HG03066 (cell line): ENCODE measurements at regions not wholly inside any gene's neighbourhood (a gene's known extent, or its start where the extent isn't known, plus 50 kb on each side); places are given as distances from the start of the nearest gene placed in this dataset.

ENCODE experiments used
- ATAC-seq: cut with Tn5 transposase; IDR thresholded peaks from one replicate; pipeline ENCODE4 v1.9.1; 2021; ENCODE audit warnings: low read depth; ENCODE audit not compliant: unreplicated experiment

GRCh38 chrX:106341823-106342222 lies 173.7 kb downstream of the PWWP3B start:
- no peak for ATAC-seq

DNA sequence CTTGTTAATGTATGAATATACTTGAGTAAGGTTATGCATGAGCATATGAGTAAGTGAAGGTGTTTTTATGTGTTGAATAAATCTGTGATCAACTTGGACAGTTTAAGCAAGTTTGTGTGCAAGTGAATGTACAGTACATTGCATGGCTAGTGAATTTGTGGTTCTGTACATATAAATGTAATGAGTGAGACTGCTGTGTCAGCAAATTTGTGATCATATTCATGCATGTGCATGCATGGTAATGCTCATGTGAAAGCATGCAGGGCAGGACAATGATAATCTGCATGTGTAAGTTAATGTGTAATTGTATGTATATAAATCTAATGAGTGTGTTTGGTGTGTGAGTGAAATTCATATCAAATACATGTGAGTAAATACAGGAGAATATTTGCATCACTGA lies 188.5 kb downstream of the PWWP3B start:
- no peak for ATAC-seq

- no peak for ATAC-seq
Measured at GRCh38 chrX:106363214-106363613, 195.1 kb downstream of the PWWP3B start.

DNA sequence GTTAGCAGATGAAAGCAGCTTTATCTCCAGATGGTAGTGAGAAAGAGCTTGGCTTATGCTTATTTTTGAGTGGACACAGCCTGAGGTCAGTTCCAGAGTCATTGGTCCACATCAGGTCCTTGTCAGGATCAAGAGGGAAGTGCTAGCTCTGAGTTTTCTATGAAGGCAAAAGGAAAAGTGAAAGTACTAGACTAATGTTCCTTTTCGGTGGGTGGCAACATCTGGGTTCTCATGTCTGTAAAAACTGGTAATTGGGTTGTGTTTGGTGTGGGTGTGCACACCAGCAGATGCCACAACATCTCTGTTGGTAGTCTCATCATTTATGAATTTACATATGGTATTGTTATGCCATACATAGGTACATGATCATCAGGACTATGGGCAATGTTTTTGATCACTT lies 210.5 kb downstream of the PWWP3B start:
- no peak for ATAC-seq

DNA sequence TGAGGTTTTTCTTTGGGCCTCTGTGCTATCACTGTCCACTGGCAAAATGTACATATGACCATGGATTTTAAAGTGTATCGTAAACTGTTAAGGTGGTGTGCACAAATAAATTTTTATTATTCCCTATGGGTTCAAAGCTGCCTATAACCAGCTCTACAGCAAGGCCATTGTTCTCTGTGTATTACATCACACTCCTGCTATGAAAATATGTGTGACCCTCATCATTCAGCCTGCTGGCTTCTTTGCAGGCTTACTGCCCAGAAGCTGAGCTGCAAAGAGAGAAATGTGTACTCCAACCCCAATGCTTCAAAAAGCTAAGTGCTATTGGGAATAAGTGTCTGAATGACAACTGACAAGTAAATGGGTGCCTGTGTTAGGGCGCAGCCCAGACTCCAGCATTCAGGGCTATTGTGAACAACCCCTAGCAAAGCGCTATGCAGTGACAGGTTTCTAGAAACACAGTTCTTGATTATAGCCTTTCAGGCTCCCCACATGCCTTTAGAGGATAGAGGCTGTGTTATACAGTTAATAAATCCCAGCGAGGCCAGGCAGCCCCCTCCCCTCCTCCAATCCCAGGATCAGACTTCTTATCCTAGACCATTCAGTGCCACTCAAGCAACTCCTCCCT lies 220.4 kb upstream of the RADX start:
- ATAC-seq = no peak

DNA sequence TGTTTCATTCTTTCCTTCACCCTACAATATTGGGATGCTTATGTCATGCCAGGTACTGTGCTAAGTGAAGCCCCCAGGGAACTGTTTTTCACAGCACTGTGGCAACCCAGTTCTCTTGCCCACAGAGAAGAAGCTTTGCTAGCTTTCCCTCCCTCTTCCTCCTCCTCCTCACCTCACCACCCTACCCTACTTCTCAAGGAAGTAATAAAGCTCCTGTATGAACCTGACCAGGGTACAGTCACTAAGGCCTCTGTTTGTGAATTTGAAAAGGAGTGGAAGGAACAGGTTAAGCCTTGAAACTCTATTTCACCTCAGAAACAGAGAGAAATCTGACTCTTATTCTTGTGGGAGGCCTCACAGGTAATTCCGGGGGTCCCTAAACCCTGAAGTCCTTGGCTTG lies 219.4 kb upstream of the RADX start:
- ATAC-seq = no peak

DNA sequence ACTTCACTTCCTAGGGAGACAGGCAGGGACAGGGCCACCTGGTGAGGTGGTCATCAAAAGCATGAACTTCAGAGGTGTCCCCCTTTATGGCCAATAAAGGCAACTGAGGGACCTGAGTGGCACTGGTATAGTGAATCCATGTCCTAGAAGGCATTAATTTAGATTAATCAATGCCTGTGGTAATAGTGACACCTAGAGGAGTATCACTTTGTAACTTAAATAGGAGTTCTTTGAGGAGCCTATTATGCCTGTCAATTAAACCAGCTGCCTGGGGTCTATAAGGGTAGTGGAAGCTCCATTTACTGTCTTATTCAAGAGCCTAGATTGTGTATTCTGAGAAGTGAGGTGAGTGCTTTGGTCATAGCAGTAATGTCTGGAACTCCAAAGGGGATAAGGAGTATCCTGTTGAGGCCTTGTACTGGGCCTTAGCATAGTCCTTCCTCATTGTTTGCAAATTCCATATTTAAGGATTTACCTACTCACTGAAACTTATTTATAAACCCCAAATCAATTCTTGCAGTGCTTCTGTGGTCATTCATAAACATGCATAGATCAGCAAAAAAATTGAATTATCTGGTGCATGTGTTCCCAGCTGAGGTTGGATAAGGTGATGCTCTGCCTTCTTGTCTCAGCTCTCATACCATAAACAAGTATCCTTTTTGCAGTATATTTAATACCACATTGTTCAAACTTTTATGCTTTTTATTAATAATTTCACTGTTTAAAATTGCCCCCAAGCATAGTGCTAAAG lies 213.8 kb upstream of the RADX start:
- no peak for ATAC-seq

DNA sequence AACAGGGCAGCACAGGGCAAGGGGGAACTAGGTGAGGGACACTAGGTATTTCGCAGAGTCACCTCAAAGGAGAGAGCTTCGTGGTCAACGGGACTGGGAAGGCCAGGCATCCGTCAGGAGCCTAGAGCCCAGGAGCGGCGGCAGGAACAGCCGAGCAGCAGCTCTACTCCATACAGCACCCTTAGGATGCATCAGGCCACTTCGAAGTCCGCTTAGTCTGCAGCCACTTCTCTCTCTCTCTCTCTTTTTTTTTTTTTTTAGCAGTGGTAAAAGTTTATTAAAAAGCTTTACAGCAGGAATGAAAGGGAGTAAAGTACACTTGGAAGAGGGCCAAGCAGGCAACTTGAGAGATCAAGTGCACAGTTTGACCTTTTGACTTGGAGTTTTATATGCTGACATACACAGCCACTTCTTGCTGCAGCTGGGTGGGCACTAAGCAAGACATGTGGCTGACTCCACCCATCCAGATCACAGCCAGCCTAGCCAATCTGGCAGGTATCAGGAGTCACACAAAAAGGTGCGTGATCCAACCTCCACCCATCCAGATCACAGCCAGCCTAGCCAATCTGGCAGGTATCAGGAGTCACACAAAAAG lies 209.7 kb upstream of the RADX start:
- no peak for ATAC-seq

DNA sequence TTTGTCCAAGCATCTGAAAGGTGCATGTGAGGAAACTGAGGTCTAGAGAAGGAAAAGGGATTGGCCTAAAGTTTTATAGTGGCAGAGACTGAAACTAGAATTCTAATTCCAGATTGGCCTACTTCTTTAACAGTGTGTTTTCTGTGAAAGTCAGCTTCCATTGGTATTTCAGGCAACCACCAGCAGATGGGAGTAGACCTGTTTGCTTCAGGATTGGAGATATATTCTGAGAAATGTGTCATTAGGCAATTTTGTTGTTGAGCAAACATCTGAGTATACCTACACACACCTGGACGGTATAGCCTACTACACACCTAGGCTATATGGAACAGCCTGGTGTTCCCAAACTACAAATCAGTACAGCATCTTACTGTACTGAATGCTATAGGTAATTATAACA lies 207.3 kb upstream of the RADX start:
- ATAC-seq = no peak

- peak; percentile 73 for ATAC-seq
Measured at GRCh38 chrX:106415276-106415895, 196.4 kb upstream of the RADX start.

DNA sequence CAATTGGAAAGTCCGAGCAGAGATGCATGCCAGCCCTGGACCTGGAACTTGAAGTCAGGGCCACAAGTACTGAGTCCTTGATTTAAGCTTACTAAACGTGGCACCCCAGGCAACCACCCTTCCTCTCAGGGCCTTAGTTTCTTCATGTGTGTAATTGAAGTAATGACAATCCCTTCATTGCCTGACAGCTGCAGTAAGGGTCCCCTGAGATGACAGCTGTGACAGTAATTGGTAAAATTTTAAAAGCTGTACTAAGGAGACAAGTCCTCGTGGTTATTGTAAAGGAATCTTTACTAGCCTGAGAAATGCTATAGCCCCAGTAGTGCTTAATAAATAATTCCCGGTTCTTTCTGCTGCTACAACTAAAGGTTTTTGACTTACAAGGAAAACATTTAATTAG lies 175.1 kb upstream of the RADX start:
- no peak for ATAC-seq

DNA sequence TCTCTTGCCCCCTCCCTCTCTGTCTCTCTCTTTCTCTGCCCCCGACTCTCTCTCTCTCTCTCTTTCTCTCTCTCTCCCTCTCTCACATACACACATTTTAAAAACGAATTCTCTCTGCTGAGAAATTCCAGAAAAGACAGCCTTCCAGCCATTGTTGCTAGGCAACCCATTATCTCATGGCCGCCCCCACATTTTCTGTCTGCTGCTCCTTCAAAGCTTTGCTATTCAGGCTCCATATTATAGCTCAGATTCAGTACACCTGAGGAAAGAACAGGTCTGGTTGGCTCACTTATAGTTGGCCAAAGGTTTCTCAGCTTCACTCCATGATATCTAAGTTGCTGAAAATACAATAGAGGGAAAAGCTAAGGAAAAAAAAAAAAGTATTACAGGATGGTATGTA lies 174.4 kb upstream of the RADX start:
- ATAC-seq = no peak

- no peak for ATAC-seq
Measured at GRCh38 chrX:106450405-106450804, 161.4 kb upstream of the RADX start.

GRCh38 chrX:106451933-106452332 lies 159.8 kb upstream of the RADX start:
- no peak for ATAC-seq

- no peak for ATAC-seq
Measured at GRCh38 chrX:106454991-106455390, 156.8 kb upstream of the RADX start.

DNA sequence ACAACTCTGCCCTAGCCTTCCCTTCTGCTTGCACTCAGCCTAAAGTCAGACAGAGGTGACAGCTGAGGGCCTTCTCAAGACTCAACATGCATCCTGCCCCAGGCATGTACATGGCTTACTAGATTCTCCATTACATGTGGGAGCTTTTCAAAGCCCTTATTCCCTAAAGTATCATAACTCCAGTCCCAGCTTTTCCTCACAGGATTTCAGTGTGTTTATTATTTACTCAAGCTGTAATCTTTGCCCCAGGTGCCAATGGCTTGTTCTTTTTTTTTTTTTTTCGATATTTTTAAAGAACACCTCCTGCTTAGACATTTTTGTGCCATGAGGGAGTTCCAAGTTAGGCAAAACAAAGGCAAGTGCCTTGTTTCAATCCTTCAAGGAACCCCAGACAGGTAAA lies 154.0 kb upstream of the RADX start:
- ATAC-seq = no peak

GRCh38 chrX:106467422-106467821 lies 144.4 kb upstream of the RADX start:
- no peak for ATAC-seq

DNA sequence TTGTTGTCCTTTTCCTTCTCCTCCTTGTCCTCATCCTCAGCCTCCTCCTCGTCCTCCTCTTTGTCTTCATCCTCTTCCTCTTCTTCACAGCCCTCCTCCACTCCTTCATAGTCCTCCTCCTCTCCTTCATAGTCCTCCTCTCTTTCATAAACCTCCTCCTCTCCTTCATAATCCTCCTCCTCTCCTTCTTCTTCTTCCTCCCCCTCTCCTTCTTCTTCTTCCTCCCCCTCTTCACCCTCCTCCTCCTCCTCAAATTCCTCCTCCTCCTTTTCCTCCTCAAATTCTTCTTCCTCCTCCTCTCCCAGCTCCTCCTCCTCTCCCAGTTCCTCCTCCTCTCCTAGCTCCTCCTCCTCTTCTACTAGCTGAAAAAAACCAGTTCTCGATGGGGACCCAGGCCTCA lies 143.8 kb upstream of the RADX start:
- no peak for ATAC-seq

- ATAC-seq = no peak
Measured at GRCh38 chrX:106468433-106468832, 143.3 kb upstream of the RADX start.

GRCh38 chrX:106479920-106480319 lies 131.9 kb upstream of the RADX start:
- ATAC-seq = no peak

DNA sequence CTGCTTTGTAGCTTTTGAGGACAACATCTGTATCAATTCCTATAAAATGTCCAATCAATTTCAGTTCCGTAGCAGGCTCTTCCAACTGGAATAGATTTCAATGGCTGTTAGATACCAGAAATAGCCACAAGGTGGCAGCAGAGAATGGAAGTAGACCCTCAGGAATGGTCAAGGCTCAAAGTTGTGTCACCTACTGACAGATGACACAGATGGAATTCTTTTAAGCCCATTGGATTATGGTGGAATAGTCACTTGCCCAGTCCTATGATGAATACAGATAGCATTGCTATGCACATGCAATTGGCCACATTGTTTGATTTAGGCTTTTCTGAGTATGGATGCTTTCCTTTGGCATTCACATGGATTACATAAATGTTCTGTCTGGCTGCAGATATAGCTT lies 130.4 kb upstream of the RADX start:
- ATAC-seq = no peak

DNA sequence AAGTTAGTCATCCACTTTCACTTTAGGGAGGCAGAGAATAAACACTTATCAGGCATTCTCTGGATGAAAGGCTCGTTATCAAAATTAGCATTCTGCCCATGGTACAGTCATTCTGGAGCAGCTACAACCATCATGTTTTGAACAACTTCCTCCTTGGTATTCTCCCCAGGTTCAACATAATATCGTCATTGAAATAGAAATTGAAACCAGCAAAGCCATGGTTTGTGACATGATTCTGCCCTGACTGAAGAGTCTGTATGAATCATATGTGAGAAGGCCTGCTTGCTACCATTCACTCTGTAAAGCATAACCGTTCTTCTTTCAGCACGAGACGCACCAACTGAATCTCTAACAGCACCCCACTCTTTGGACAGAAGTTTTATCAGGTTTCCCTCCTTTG lies 127.5 kb upstream of the RADX start:
- peak; percentile 98 for ATAC-seq
